NCI-H774 (cell line): ENCODE measurements at regions not wholly inside any gene's neighbourhood (a gene's known extent, or its start where the extent isn't known, plus 50 kb on each side); places are given as distances from the start of the nearest gene placed in this dataset.
"Not testable (repeated sequence)": the region's sequence is repeated elsewhere in the genome, so short reads cannot be mapped to it uniquely, and the experiment has no call there.

Source experiments
- DNase-seq: peaks from one replicate; lab custom pipeline; 2025; lab: John Stamatoyannopoulos, UW

DNA sequence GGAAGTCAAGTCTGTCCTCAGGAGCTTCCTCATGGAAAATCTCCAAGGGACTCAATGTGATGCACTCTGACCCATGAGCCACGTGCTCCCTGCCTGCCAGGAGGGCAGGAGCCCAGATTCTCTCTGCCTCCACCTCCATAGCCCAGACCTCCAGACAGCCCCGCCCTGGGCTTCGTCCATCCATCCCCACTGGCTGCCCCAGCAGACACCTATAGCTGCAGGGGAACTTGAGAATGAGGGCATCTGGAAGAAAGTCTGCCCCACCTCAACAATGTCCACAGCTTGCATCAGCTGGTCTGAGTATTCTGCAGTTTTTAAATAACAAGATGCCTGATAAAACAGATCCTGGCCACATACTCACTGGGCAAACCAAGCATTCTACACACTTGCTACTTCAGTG, 418.8 kb upstream of the SMIM21 start:
- no peak for DNase-seq

DNA sequence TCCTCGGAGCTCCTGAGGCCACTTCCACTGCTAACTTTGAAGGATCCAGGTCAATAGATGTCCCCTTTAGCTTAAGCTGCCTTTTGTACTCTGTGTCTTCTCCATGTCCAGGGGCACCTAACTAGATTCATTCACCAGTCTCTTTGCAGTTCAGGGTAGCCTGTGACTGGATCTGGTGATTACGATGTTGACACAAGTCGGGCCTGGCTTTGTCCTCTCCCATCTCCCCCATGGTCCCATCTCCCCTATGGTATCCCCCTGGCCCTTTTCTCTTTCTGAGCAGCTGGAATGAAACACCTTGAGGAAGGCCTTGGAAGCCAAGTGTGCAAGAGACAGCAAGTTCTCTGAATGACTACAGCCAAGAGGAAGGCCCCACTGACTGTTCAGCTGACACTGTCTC, 417.9 kb upstream of the SMIM21 start:
- no peak for DNase-seq

DNA sequence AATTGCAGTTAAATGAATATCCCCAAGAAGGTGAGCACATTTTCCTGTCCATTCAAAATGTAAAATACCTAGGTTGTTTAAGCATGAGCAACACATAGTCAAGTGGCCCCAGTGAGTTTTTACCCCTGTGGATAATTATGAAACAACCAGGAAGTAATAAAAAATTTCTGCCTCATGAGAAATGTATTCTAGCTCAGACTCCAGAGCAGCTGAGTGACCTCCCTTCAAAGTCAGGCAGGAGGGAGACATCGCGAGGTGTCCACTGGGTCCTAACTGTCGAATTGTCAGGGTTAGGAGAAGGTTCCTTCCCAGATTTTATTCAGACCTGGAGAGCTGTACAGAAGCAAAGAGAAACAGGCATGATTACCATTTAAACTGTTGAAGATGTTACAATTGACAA, 416.6 kb upstream of the SMIM21 start:
- no peak for DNase-seq

DNA sequence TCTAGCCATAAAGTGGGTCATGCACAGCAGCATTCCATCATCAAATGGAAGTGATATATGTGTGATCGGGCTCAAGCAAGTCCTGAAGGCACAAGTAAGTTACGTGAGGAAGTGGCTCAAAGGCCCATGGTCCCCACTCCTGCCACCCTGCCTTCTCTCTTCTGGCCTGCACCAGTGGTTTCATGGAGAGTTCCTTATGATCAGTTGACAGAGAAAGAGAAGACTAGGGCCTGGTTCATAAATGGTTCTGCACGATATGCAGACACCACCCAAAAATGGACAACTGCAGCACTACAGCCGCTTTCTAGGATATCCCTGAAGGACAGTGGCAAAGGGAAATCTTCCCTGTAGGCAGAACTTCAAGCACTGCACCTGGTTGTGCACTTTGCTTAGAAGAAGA, 412.6 kb upstream of the SMIM21 start:
- DNase-seq = no peak

DNA sequence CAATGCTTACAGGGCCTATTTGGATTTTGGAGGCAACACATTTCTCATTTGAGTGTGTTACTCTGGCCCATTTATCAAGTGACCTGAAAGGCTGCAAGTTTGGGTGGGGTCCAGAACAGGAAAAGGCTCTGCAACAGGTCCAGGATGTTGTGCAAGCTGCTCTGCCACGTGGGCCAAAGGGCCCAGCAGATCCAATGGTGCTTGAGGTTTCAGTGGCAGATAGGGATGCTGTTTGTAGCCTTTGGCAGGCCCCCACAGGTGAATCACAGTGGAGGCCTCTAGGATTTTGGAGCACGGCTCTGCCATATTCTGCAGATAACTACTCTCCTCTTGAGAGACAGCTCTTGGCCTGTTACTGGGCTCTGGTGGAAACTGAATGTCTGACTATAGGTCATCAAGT, 412.2 kb upstream of the SMIM21 start:
- DNase-seq = not testable (repeated sequence)

DNA sequence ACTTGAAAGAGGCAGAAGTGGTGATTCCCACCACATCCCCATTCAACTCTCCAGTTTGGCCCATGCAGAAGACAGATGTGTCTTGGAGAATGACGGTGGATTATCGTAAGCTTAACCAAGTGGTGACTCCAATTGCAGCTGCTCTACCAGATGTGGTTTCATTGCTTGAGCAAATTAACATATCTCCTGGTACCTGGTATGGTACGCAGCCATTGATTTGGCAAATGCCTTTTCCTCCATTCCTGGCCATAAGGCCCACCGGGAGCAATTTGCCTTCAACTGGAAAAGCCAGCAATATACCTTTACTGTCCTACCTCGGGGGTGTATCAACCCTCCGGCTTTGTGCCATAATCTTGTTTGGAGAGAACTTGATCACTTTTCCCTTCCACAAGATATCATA, 411.5 kb upstream of the SMIM21 start:
- DNase-seq = no peak

DNA sequence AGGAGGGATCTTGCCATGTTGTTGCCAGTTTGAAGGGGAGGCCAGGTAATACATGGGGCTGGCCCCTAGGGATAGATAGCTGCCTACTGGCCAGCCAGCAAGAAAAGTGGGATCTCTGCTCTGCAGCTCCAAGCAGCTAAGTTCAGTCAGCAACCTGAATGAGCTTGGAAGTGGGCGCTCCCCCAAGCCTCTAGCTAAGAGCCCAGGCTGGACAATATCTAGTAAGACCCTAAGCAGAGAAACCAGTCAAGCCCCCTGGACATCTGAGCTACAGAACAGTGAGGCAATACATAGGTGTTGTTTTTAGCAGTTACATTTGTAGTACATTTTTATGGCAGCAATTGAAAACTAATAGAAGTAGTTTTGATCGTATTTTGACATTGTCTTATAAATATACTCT, 409.8 kb upstream of the SMIM21 start:
- DNase-seq = no peak

DNA sequence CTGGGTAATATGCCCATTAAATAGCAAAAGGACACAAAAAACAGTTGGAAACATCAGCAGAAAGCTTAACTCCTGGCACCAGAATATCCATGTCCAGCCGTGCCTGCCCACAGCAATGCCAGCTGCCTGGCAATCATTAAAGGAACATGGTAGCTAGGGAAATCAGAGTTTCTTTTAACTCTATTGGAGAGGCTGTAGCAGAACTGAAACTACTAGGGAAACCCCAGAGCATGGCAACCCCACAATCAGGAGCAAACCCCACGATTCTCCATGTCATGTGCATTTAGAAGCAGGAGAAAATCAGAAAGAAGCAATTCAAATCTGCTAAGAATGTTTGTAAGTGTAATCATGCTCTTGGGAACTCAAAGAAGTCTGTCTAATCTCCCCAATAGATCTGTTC, 409.0 kb upstream of the SMIM21 start:
- DNase-seq = no peak

DNA sequence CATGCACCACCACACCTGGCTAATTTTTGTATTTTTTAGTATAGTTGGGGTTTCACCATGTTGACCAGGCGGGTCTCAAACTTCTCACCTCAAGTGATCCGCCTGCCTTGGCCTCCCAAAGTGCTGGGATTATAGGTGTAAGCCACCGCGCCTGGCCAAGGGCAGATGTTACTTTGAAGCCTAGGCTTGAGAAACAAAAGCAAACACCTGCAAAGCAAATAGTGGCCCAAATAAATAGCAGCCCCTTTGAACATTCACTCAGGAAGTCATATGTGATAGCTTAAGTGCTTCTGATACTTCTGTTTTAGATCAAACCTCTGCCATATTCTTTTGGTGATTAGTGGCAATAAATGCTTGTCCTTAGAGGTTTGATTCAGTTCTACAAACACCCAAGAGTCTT, 404.5 kb upstream of the SMIM21 start:
- DNase-seq = no peak

DNA sequence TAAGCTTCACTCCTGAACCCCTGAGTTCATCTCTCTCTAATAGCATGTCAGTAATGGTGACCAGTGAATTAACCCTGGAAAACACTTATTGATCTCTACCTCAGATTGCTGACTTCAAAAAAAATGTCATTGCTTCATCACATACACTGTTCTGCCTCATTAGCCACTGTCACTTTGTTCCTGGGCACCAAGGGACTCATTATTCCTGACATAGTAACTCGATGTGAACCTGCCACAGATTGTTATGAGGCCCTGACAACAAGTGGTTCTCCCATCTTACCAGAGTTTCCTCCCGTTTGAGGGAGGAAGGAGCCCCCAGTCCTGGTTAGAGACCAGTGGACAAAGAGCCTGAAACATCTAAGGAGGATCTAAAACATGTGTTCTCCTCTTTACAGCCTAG, 403.3 kb upstream of the SMIM21 start:
- no peak for DNase-seq

DNA sequence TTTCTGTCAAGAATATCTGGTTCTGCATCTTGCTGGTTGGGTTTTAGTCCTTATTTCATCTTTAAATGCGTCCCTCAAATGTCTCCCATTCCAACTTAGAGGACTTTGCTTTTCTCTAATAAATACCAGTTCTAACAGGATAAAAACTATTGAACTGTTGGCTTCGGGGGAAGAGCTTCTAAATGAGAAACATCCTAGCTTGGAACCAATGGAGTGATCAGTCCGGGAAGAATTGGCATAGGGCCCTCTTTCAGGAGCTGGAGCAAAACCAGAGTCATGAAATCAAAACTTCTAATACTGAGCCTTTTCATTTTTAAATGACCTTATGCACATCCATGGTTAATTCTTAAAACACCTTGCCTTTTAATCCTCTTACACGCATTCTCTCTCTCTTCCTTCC, 401.6 kb upstream of the SMIM21 start:
- no peak for DNase-seq

DNA sequence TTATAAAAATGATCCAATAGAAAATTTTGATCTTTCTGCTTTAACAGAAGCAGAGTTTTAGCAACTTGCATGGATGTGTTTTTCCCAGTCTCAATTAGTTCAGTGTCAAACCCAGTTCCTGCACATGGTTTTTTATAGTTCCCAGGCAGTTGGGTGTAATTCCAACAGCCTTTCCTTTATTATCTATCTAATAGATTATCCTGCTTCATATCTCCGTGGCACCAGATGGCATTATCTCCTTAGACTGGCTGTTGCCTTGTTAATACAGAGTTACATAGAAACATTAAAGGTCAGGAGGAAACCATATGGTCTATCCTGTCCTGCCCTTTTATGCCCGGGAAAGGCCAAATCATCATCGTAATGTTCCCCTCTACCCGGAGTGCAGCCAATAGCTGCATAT, 400.9 kb upstream of the SMIM21 start:
- DNase-seq = no peak

DNA sequence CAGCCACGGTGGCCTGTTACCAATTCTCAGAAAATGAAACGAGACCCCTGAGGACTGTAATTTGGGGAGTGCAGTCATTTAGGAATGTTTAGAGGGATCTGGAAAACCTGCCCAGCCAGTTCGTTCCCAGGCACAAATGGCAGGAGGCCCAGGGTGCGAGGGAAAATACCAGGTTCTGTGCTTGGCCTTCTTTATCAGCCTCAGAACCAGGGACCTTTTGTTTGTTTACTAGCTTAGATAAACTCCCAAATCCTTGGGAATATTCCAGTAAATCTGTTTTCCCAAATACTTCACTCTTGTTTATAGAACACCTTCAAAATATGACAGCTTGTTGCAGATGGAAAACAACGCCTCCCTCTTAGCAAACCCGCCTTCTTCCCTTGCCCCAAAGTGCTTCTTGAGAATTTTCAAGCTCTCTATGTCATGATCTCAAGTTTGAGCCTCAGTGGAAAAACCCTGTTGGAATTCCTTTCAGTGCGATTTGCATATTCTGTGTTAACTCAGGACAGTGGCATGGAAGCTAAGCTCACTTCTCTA, 400.3 kb upstream of the SMIM21 start:
- no peak for DNase-seq

DNA sequence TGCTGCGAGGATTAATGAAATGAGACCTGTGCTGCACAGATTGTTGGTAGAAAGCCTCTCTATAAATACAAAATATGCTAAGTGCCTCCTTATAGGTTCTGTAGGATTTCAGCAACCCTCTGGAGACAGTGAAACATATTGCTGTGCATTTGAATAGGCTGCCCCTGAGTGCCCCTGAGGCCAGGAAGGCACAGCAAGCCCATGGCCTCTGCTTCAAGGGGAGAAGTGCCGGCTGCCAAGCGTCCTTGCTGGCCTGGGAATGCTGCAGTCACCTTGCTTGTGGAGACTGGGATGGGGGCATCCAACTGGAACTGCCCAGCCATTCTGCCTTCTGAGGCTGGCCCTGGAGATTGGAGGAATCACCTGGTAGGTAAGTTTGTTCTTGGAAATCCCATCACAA, 397.2 kb upstream of the SMIM21 start:
- DNase-seq = no peak

DNA sequence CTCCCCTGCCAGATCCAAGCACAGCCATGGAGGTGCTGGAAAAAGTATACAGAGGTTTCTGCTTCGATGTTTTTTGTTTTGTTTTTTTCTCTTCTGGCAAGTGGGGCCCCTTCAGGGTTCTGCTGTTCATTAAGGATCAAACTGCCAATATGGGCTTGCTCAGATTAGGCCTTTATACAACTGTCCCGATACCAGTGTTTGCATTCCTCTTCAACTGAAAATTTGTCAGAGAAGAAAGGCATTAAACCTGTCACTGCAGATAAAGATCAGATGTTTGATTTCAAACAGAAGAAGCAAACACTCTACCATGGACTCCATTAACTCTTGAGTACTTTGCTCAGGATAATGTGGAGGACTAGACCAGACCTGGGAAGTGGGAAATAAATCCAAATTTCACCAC, 396.0 kb upstream of the SMIM21 start:
- peak; percentile 50 for DNase-seq

DNA sequence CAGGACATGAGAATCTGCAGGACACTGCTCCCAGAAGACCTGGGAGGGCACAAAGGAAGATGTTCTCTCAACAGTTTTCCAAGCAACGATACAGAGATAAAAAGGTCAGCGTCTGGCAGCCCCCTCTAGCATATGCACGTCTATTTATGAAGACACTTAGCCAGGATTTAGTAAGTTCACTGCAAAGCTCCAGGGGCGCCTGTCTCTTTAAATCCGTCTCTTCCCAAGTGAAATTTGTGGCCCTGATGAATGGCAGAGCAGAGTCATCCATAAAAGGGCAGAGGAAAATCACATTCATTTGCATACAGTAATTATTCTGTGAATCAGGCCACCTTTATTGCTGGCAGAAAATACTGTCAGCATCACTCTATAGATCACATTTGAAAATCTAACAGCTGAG, 390.9 kb upstream of the SMIM21 start:
- DNase-seq = no peak

DNA sequence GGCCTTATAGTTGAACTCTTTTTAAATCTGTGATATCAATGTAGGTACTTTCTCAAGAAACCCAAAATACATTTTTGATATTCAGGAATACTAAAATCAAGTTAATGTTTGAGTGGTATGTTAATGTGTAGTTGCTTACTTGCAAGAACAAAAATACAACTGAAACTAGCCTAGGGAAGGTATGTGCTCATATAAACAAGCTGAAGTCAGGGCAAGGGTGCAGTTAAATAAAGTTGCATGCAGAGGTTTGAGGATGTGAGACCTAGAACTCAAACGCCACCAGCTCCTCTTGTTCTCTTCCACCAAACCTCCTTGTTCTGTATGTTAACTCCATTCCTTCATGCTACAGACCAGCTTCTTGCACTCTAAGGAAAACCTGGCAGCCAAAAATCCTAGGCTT, 388.3 kb upstream of the SMIM21 start:
- no peak for DNase-seq

DNA sequence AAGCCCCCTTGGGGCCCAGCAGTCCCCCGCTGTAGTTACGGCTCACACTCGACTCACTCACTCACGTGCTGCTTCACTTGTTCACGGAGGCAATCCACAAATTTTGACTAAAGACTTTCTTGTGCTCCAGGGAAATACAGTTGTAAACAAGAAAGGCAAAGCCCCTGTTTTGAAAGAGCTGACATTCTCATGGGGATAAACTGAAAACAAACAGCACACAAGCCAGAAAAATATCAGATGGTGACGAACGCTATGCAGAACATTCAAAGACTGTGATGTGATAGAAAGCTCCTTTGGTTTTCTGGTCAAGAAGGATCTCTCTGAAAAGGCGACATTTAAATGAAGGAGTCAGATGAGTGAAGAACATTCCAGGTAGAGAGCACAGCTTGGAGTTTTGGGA, 385.3 kb upstream of the SMIM21 start:
- DNase-seq = no peak

DNA sequence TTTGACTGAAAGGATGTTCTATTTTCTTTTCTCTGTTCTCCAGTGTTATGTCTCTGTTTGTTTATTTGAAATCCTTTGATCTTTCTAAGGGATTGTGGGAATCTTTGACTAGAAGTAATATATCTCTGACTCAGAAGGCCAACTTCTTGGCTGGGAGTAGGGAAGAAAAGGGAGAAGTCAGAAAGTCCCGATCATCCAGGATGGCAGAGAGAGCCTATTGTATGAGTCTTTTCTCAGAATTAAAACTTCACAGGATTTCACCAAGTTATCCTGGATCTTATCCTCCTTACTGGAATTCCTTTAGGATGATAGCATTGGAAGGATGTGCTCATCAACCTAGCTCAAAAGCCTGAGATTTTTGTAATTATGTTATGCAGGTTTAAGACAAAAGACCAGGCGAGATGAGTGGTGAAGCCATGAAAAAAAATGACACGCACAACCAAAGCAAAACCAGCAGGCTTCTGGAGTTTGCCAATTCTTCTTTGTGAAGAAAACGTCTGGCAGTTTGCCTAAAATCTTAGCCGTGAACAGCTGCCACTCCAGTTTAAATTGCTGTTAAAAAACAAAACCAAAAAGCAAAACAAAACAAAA, 383.6 kb upstream of the SMIM21 start:
- DNase-seq = peak; percentile 15

DNA sequence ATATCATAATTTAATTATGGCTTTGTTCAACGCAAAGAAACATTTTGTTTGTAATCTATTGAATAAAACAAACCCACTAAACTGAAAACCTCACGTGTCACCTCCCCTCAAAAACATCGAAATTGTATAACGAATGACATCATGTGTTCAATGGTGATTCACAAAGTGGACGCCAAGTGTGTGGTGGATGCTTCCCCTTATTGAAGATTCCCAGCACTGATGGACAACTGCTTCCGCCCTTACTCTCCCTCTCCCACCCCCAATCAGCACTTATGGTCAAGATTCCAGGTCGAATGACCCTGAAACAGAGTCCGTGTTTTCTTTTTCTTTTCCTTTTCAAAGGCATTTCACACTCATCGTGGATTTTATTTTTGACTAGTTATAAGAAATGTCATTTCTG, 383.0 kb upstream of the SMIM21 start:
- DNase-seq = no peak

DNA sequence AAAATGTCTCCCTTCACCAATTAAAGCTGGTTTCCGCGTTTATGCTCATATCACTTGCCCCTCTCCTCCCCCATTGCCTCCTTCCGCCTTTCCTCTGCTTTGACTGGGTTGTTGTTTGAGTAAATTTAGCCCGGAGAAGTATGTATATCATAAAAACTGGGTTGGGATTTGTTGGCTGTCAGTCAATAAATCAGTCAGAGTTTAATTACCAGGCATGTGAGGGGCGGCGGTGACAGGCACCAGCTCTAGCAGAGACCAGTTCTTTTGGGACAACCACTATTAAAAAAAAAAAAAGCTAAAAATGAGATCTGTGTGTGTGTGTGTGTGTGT, 382.4 kb upstream of the SMIM21 start:
- no peak for DNase-seq

DNA sequence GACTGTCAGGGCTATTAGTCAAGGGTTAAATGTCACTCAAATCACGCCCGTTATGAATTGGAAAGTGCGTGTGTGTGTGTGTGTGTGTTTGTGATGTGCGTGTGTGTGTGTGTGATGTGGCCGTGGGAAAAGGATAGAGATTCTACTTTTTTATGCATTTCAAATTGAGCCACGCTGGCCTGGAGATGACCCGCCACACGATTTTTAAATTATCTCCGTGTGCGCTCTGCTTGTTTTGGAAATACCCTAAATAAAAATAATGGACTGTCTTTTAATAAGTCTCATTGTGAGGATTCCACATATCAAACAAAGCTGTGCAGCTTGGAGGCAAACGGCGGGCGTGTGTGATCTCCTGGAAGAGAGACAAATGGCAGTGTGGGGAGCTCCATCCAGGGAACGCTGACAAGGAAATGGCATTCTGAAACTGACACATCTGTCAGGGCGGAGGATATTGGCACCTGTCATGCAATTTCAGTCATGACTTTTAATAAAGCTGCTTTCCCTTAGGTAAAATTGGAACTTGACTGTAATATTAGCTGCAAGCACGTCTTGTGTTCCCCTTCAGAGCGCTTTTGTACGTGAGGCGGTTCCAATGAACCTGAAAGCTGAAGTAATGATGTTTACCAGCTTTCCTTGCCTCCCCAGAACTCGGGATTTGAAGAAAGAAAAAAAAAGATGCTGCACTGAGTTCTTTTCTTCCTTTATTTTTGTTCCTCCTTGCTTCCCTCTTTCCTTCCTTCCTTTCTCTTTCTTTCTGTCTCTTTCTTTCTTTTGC, 381.8 kb upstream of the SMIM21 start:
- no peak for DNase-seq

DNA sequence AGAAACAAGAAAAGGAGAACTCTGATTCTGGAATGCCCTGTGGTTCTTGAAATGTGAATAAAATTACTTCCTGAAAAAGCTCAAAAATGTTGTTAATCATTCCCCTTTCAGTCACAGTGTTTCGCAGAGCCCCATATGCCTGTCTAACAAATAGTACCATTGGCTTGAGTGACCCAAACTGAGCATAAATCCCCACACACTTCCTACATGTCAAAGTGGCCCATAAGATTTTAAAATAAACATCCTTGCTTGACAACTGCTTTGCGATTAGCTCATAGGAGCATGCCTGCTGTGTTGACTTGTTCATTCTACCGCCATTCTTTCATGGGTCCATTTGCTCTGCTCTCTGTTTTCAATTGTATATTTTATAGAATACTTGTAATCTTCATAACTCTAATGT, 377.8 kb upstream of the SMIM21 start:
- no peak for DNase-seq

DNA sequence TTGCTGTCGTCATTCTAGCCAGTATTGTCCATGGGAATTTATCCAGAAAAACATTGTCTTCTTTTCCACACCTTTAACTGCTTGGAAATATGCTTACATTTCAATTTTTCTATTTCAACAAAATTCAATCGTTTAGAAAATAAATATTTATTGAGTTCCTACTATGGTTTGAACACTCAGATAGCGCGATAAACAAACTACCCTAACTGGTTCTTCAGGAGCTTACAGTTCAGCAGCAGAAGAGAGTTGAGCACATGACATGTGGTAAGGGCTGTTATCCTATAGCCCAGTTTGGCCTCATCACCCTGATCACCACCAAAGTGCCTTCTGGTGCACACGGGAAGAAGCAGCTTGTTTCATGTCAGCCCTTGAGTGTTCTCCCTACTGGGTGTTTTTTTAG, 375.2 kb upstream of the SMIM21 start:
- DNase-seq = no peak
